ENCODE measurements at regions not wholly inside any gene's neighbourhood (a gene's known extent, or its start where the extent isn't known, plus 50 kb on each side); places are given as distances from the start of the nearest gene placed in this dataset.
"Not testable (repeated sequence)": the region's sequence is repeated elsewhere in the genome, so short reads cannot be mapped to it uniquely, and the experiment has no call there.

DNA sequence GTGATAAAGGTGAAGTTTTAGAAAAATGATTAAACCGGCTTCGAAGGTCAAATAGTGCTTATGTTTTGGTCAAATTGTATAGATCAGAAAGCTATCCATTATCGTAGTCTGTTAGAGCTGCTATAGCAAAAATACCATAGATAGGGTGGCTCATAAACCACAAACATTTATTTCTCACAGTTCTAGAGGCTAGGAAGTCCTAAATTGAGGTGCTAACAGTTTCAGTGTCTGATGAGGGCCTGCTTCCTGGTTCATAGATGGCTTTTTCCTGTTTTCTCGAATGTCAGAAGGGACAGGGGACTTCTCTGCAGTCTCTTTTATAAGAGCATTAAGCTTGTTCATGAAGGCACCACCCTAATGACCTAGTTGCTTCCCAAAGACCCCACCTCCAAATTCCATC is 186.6 kb upstream of the ERBB4 start:
- Histone ChIP-seq H4K20me1 (ENCODE audit: insufficient read depth, poor library complexity, severe bottlenecking) (no peaks in the 10 kb centered on the region), H3K4me1 (ENCODE audit: insufficient read depth) (no peaks in the 10 kb centered on the region), H3K4me2 (no peak overlapping the region), H3K4me3 (no peak overlapping the region), H2AFZ (no peak overlapping the region), H3K36me3 (replicated peaks; ENCODE audit: insufficient read depth, low read depth) (no peaks in the 10 kb centered on the region), H3K27ac (no peak overlapping the region), H3K9me2 (replicated peaks; ENCODE audit: insufficient read depth) (no peaks in the 10 kb centered on the region), H3K9me3 (ENCODE audit: low read depth) (no peaks in the 10 kb centered on the region), H3K79me2 (no peaks in the 10 kb centered on the region), H3K27me3 (no peaks in the 10 kb centered on the region)
- DNase-seq (ENCODE audit: low spot score), result no peak
- 91% methylated on average over 4 of the region's 4 CpGs for WGBS (ENCODE audit: low lambda C conversion rate, missing lambda C conversion rate)
- TF ChIP-seq EZH2 (IDR thresholded peaks at IDR 0.05; ENCODE audit: borderline replicate concordance) (no peak), EZH2phosphoT487 (IDR thresholded peaks at IDR 0.05; ENCODE audit: low read depth, severe bottlenecking, unreplicated experiment) (no peak)
- TF ChIP-seq, protein P1, sequence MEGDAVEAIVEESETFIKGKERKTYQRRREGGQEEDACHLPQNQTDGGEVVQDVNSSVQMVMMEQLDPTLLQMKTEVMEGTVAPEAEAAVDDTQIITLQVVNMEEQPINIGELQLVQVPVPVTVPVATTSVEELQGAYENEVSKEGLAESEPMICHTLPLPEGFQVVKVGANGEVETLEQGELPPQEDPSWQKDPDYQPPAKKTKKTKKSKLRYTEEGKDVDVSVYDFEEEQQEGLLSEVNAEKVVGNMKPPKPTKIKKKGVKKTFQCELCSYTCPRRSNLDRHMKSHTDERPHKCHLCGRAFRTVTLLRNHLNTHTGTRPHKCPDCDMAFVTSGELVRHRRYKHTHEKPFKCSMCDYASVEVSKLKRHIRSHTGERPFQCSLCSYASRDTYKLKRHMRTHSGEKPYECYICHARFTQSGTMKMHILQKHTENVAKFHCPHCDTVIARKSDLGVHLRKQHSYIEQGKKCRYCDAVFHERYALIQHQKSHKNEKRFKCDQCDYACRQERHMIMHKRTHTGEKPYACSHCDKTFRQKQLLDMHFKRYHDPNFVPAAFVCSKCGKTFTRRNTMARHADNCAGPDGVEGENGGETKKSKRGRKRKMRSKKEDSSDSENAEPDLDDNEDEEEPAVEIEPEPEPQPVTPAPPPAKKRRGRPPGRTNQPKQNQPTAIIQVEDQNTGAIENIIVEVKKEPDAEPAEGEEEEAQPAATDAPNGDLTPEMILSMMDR (IDR thresholded peaks at IDR 0.05; ENCODE audit: poor library complexity), result no peak

DNA sequence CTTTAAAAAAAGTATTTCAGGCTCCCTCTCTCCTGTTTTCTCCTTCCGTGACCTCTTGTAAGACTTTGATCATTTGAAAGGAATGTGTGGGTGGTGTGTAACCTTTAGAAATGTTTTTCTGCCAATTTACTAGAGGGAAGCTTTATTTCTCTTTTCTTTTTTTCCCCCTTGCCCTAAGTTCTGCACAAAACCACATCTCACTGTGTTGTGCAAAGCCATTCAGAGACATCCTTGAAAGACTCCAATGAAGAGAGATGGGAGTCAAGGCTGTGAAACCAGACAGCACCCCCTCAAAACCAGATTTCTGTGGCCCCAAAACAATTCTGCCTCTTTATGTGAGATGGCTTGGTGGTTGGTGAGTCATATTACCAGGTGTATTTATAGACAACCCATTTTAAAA is 184.6 kb upstream of the ERBB4 start:
- Histone ChIP-seq H3K9me2 (replicated peaks; ENCODE audit: insufficient read depth) (no peaks in the 10 kb centered on the region), H3K79me2 (no peaks in the 10 kb centered on the region), H3K4me1 (ENCODE audit: insufficient read depth) (no peaks in the 10 kb centered on the region), H3K27ac (no peak overlapping the region), H3K9me3 (ENCODE audit: low read depth) (no peaks in the 10 kb centered on the region), H3K27me3 (no peaks in the 10 kb centered on the region), H3K4me3 (no peak overlapping the region), H2AFZ (no peak overlapping the region), H3K4me2 (no peak overlapping the region), H4K20me1 (ENCODE audit: insufficient read depth, poor library complexity, severe bottlenecking) (no peaks in the 10 kb centered on the region), H3K36me3 (replicated peaks; ENCODE audit: insufficient read depth, low read depth) (no peaks in the 10 kb centered on the region)
- WGBS (ENCODE audit: low lambda C conversion rate, missing lambda C conversion rate), result 69% methylated on average over 1 of the region's 1 CpG
- DNase-seq (ENCODE audit: low spot score), result no peak
- TF ChIP-seq, protein P1 (IDR thresholded peaks at IDR 0.05; ENCODE audit: poor library complexity), result no peak
- TF ChIP-seq EZH2phosphoT487 (IDR thresholded peaks at IDR 0.05; ENCODE audit: low read depth, severe bottlenecking, unreplicated experiment) (no peak), EZH2 (IDR thresholded peaks at IDR 0.05; ENCODE audit: borderline replicate concordance) (no peak)

DNA sequence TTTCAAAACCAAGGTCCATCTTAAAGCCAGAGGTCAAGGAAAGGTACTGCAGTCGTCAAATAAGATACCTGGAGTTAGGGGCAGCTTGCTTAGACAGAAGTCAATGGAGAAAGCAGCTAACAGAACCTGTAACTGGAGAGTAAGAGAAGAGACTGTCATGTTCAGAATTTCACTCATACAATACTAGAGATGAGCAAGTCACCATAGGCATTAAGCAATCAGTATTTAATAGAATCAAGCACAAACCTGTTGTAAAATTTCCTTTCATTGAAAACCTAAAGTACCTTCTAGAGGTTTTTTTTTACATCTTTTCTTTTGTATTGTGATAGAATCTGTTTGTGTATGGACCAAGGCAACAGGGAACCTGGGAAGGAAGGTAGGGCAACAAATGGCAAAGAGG is 183.4 kb upstream of the ERBB4 start:
- H3K27ac ChIP-seq, result no peak overlapping the region
- H3K4me3 ChIP-seq, result no peak overlapping the region
- H3K4me2 ChIP-seq, result no peak overlapping the region
- no peaks in the 10 kb centered on the region for H3K27me3 ChIP-seq
- H3K79me2 ChIP-seq, result no peaks in the 10 kb centered on the region
- no peaks in the 10 kb centered on the region for H3K9me2 ChIP-seq (replicated peaks; ENCODE audit: insufficient read depth)
- H3K9me3 ChIP-seq (ENCODE audit: low read depth), result no peaks in the 10 kb centered on the region
- TF ChIP-seq EZH2phosphoT487 (IDR thresholded peaks at IDR 0.05; ENCODE audit: low read depth, severe bottlenecking, unreplicated experiment), result no peak
- no peak for TF ChIP-seq EZH2 (IDR thresholded peaks at IDR 0.05; ENCODE audit: borderline replicate concordance)
- TF ChIP-seq, protein P1 (IDR thresholded peaks at IDR 0.05; ENCODE audit: poor library complexity), result no peak
- no peaks in the 10 kb centered on the region for H4K20me1 ChIP-seq (ENCODE audit: insufficient read depth, poor library complexity, severe bottlenecking)
- H3K36me3 ChIP-seq (replicated peaks; ENCODE audit: insufficient read depth, low read depth), result no peaks in the 10 kb centered on the region
- no peak for DNase-seq (ENCODE audit: low spot score)
- WGBS (ENCODE audit: low lambda C conversion rate, missing lambda C conversion rate), result 94% methylated on average over 1 of the region's 1 CpG
- H3K4me1 ChIP-seq (ENCODE audit: insufficient read depth), result no peaks in the 10 kb centered on the region
- H2AFZ ChIP-seq, result no peak overlapping the region

DNA sequence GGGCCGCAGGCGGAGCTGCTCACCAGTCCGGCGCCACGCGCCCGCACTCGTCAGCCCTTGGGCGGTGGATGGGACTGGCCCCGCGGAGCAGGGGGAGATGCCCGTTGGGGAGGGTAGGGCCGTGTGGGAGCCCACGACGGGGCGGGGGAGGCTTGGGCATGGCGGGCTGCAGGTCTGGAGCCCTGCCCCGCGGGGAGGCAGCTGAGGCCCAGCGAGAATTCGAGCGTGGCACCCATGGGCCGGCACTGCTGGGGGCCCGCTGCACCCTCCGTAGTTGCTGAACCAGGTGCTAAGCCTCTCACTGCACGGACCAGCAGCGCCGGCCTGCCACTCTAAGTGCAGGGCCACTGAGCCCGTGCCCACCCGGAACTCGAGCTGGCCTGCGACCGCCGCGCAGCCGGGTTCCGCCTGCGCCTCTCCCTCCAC is 182.4 kb upstream of the ERBB4 start:
- Histone ChIP-seq H3K79me2 (no peaks in the 10 kb centered on the region), H3K4me3 (no peak overlapping the region), H3K4me1 (ENCODE audit: insufficient read depth) (no peaks in the 10 kb centered on the region), H3K4me2 (no peak overlapping the region), H3K27ac (no peak overlapping the region), H3K27me3 (no peaks in the 10 kb centered on the region), H3K36me3 (replicated peaks; ENCODE audit: insufficient read depth, low read depth) (no peaks in the 10 kb centered on the region), H4K20me1 (ENCODE audit: insufficient read depth, poor library complexity, severe bottlenecking) (no peaks in the 10 kb centered on the region), H3K9me3 (ENCODE audit: low read depth) (no peaks in the 10 kb centered on the region), H2AFZ (no peak overlapping the region), H3K9me2 (replicated peaks; ENCODE audit: insufficient read depth) (no peaks in the 10 kb centered on the region)
- TF ChIP-seq EZH2 (IDR thresholded peaks at IDR 0.05; ENCODE audit: borderline replicate concordance), result no peak
- TF ChIP-seq, protein P1 (IDR thresholded peaks at IDR 0.05; ENCODE audit: poor library complexity), result no peak
- TF ChIP-seq EZH2phosphoT487 (IDR thresholded peaks at IDR 0.05; ENCODE audit: low read depth, severe bottlenecking, unreplicated experiment), result no peak
- no peak for DNase-seq (ENCODE audit: low spot score)
- over 99% methylated on average over 18 of the region's 38 CpGs for whole genome bisulfite sequencing (ENCODE audit: low lambda C conversion rate, missing lambda C conversion rate)

DNA sequence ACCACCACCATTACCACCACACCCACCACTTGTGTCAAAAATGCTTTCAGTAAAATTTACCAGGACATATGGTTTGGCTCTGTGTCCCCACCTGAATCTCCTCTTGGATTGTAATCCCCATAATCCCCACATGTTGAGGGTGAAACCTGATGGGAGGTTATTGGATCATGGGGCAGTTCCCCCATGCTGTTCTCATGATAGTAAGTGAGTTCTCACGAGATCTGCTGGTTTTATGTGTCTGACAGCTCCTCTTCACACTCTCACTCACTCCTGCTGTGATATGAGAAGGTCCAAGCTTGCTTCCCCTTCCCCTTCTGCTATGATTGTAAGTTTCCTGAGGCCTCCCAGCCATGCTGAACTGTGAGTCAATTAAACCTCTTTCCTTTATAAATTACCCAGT is 176.8 kb upstream of the ERBB4 start:
- H2AFZ ChIP-seq; H3K4me3 ChIP-seq; H3K36me3 ChIP-seq (replicated peaks; ENCODE audit: insufficient read depth, low read depth); H3K9me3 ChIP-seq (ENCODE audit: low read depth); H3K4me1 ChIP-seq (ENCODE audit: insufficient read depth); H4K20me1 ChIP-seq (ENCODE audit: insufficient read depth, poor library complexity, severe bottlenecking); DNase-seq (ENCODE audit: low spot score); H3K27me3 ChIP-seq; H3K27ac ChIP-seq; H3K4me2 ChIP-seq; H3K79me2 ChIP-seq; H3K9me2 ChIP-seq (replicated peaks; ENCODE audit: insufficient read depth): not testable (repeated sequence)
- WGBS (ENCODE audit: low lambda C conversion rate, missing lambda C conversion rate), result 15% methylated on average over 1 of the region's 1 CpG
